AG09309 (cell line): ENCODE measurements at regions not wholly inside any gene's neighbourhood (a gene's known extent, or its start where the extent isn't known, plus 50 kb on each side); places are given as distances from the start of the nearest gene placed in this dataset.
A peak's percentile ranks its signal among the peaks of the same experiment; 100 is the strongest.

ENCODE experiments used
- DNase-seq: peaks from one replicate; pipeline ENCODE4 v3.0.0-alpha.2; 2010; ENCODE audit warnings: low read depth
- H3K4me3 ChIP-seq: 2 replicates; pipeline ENCODE4 v1.5.1; 2011; ENCODE audit warnings: mild to moderate bottlenecking, low read depth, low read length, moderate library complexity; ENCODE audit not compliant: control insufficient read depth
- CTCF ChIP-seq: IDR thresholded peaks from 2 replicates; pipeline ENCODE4 v1.5.1; 2011; ENCODE audit warnings: mild to moderate bottlenecking, low read depth, low read length, inconsistent platforms; ENCODE audit not compliant: insufficient read depth, control insufficient read depth; ENCODE audit errors: missing control alignments

GRCh38 chr13:70960841-70961443 is 852.7 kb upstream of the KLHL1 start:
- peak; percentile 8 for TF ChIP-seq CTCF
- no peak overlapping the region for H3K4me3 ChIP-seq
- DNase-seq = no peak

- DNase-seq = no peak
- TF ChIP-seq CTCF = no peak
Observed at GRCh38 chr13:70959035-70959775, 851.0 kb upstream of the KLHL1 start.

GRCh38 chr13:70955887-70956286 is 847.6 kb upstream of the KLHL1 start:
- DNase-seq = no peak
- no peak overlapping the region for H3K4me3 ChIP-seq
- no peak for TF ChIP-seq CTCF

More at GRCh38 chr13:70959035-70959775, 851.0 kb upstream of the KLHL1 start:
- no peak overlapping the region for H3K4me3 ChIP-seq

GRCh38 chr13:70950664-70951063 is 842.4 kb upstream of the KLHL1 start:
- DNase-seq = no peak
- no peak for TF ChIP-seq CTCF
- no peak overlapping the region for H3K4me3 ChIP-seq

GRCh38 chr13:70945506-70945905 is 837.3 kb upstream of the KLHL1 start:
- H3K4me3 ChIP-seq = no peak overlapping the region
- no peak for TF ChIP-seq CTCF
- DNase-seq = no peak

- no peak overlapping the region for H3K4me3 ChIP-seq
- no peak for TF ChIP-seq CTCF
- no peak for DNase-seq
Observed at GRCh38 chr13:70941454-70941853, 833.2 kb upstream of the KLHL1 start.
